GM21528 (cell line): ENCODE measurements at regions not wholly inside any gene's neighbourhood (a gene's known extent, or its start where the extent isn't known, plus 50 kb on each side); places are given as distances from the start of the nearest gene placed in this dataset.
A peak's percentile ranks its signal among the peaks of the same experiment; 100 is the strongest.

Source experiments
- ATAC-seq: cut with Tn5 transposase; IDR thresholded peaks from one replicate; pipeline ENCODE4 v1.9.1; 2021; ENCODE audit warnings: mild to moderate bottlenecking, moderate library complexity; ENCODE audit not compliant: unreplicated experiment, low FRiP score

GRCh38 chr2:180406687-180407086 lies 399.6 kb upstream of the CWC22 start:
- no peak for ATAC-seq

GRCh38 chr2:180405520-180405919 lies 398.4 kb upstream of the CWC22 start:
- peak; percentile 68 for ATAC-seq

GRCh38 chr2:180394305-180394704 lies 387.2 kb upstream of the CWC22 start:
- no peak for ATAC-seq

GRCh38 chr2:180385601-180386201 lies 378.6 kb upstream of the CWC22 start:
- no peak for ATAC-seq

GRCh38 chr2:180376066-180376465 lies 369.0 kb upstream of the CWC22 start:
- no peak for ATAC-seq

GRCh38 chr2:180374502-180375281 lies 367.6 kb upstream of the CWC22 start:
- no peak for ATAC-seq

- no peak for ATAC-seq
Measured at GRCh38 chr2:180370511-180371205, 363.6 kb upstream of the CWC22 start.

- ATAC-seq: no peak
Measured at GRCh38 chr2:180368881-180369280, 361.8 kb upstream of the CWC22 start.

GRCh38 chr2:180367815-180368214 lies 360.7 kb upstream of the CWC22 start:
- ATAC-seq: no peak

- ATAC-seq: no peak
Measured at GRCh38 chr2:180366481-180366880, 359.4 kb upstream of the CWC22 start.

GRCh38 chr2:180364719-180365118 lies 357.6 kb upstream of the CWC22 start:
- no peak for ATAC-seq

GRCh38 chr2:180360283-180360618 lies 353.2 kb upstream of the CWC22 start:
- ATAC-seq: peak; percentile 62

GRCh38 chr2:180359522-180360282 lies 352.6 kb upstream of the CWC22 start:
- peak; percentile 98 for ATAC-seq

- no peak for ATAC-seq
Measured at GRCh38 chr2:180358458-180358857, 351.4 kb upstream of the CWC22 start.

- ATAC-seq: no peak
Measured at GRCh38 chr2:180356676-180357075, 349.6 kb upstream of the CWC22 start.

GRCh38 chr2:180352620-180353019 lies 345.5 kb upstream of the CWC22 start:
- ATAC-seq: no peak

GRCh38 chr2:180349809-180350208 lies 342.7 kb upstream of the CWC22 start:
- ATAC-seq: no peak

GRCh38 chr2:180343528-180344345 lies 336.6 kb upstream of the CWC22 start:
- no peak for ATAC-seq

GRCh38 chr2:180337136-180337535 lies 330.0 kb upstream of the CWC22 start:
- ATAC-seq: no peak

- no peak for ATAC-seq
Measured at GRCh38 chr2:180336550-180336949, 329.5 kb upstream of the CWC22 start.
